GM10248 (cell line): ENCODE measurements at regions not wholly inside any gene's neighbourhood (a gene's known extent, or its start where the extent isn't known, plus 50 kb on each side); places are given as distances from the start of the nearest gene placed in this dataset.

Experiments
- CTCF ChIA-PET: fragments of 300-600 bp; sonication (Branson Sonifier 250); formaldehyde crosslinking; extraction: SDS; loops from one replicate; lab custom pipeline; 2021; ENCODE audit warnings: antibody characterized with exemption; lab: Yijun Ruan, JAX
- POLR2A ChIA-PET: fragments of 350-650 bp; sonication (Branson Sonifier 250); formaldehyde crosslinking; extraction: SDS; loops from one replicate; lab custom pipeline; 2020; ENCODE audit warnings: antibody characterized with exemption; lab: Yijun Ruan, JAX
- DNase-seq: peaks from one replicate; pipeline ENCODE4 v3.0.0; 2012; ENCODE audit errors: extremely low spot score
- TF ChIP-seq, protein P1 (sequence below): IDR thresholded peaks from 2 replicates; pipeline ENCODE4 v1.5.1; 2012; ENCODE audit warnings: mild to moderate bottlenecking, low read depth; ENCODE audit errors: extremely low read depth, missing control alignments, control extremely low read depth

DNA sequence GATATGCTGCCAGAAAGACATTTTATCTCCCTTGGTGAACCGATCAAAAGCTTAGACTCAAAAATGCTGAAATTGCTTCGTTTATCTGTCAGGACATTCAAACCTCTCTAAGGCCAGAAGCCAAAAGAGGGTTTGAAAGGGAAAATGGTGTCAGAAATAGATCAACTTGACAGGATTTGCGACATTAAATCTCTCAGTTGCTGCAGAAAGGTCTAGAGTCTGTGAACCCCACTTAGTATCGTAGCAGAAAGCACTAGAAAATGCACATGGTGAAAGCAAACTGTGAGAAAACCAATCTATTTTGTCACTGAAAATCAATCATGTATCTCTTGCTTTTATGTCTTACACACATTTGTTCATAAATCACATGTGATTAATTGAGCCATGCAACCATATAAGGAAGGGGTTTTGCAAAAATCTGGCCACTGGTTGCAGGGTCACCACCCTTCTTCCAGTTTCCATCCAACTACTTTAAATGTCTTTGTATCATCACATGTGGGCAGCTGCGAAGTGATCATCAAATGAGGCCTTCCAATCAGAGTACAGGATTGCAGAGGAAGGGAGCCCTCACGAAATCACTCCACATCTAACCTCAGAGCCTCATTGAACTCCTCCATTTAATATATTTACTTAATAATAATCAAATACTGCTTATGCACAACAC lies 347.2 kb upstream of the ANXA10 start:
- POLR2A ChIA-PET = no interaction called here
- CTCF ChIA-PET = no interaction called here
- TF ChIP-seq, protein P1, sequence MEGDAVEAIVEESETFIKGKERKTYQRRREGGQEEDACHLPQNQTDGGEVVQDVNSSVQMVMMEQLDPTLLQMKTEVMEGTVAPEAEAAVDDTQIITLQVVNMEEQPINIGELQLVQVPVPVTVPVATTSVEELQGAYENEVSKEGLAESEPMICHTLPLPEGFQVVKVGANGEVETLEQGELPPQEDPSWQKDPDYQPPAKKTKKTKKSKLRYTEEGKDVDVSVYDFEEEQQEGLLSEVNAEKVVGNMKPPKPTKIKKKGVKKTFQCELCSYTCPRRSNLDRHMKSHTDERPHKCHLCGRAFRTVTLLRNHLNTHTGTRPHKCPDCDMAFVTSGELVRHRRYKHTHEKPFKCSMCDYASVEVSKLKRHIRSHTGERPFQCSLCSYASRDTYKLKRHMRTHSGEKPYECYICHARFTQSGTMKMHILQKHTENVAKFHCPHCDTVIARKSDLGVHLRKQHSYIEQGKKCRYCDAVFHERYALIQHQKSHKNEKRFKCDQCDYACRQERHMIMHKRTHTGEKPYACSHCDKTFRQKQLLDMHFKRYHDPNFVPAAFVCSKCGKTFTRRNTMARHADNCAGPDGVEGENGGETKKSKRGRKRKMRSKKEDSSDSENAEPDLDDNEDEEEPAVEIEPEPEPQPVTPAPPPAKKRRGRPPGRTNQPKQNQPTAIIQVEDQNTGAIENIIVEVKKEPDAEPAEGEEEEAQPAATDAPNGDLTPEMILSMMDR = no peak
- no peak for DNase-seq

DNA sequence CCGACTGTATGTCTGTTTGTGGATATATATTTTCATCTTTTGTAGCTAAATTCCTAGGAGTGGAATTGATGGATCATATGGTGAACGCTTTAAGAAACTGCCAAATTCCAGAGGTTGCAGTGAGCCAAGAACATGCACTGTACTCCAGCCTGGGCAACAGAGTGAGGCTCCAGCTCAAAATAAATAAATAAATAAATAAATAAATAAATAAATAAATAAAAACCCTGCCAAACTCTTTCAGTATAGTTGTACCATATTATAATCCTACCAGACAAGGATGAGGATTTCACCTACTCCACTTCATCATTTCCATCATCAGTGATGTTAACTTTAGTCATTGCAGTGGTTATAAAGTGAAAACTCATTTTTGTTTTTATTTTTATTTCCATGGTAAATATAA lies 325.1 kb upstream of the ANXA10 start:
- TF ChIP-seq, protein P1 = no peak
- no peak for DNase-seq
- ChIA-PET POLR2A (no interaction called here), CTCF (no interaction called here)

DNA sequence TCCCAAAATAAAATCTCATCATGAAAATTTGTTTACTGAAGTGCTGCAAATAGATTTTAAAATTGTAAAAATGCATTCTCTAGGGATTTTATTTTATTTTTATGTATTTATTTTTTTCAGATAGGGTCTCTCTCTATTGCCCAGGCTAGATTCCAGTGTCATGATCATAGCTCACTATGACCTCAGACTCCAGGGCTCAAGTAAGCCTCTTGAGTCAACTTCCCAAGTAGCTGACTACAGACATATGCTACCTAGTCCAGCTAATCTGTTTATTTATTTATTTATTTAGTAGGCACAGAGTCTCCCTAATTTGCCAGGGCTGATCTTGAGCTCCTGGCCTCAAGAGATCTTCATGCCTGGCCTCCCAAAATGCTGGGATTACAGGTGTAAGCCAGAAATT lies 317.7 kb upstream of the ANXA10 start:
- ChIA-PET POLR2A (no interaction called here), CTCF (interaction anchor here (1.4 to 1.7 kb wide), 2 partner anchors 12 to 15 kb away, joined by 3 read pairs; no protein-coding TSS in a partner anchor)
- no peak for DNase-seq
- TF ChIP-seq, protein P1 = no peak

GRCh38 chr4:167775375-167775774 lies 317.0 kb upstream of the ANXA10 start:
- DNase-seq = no peak
- ChIA-PET CTCF (interaction anchor here (1.4 to 1.7 kb wide), 2 partner anchors 13 to 14 kb away, joined by 3 read pairs; no protein-coding TSS in a partner anchor), POLR2A (no interaction called here)
- TF ChIP-seq, protein P1 = no peak

DNA sequence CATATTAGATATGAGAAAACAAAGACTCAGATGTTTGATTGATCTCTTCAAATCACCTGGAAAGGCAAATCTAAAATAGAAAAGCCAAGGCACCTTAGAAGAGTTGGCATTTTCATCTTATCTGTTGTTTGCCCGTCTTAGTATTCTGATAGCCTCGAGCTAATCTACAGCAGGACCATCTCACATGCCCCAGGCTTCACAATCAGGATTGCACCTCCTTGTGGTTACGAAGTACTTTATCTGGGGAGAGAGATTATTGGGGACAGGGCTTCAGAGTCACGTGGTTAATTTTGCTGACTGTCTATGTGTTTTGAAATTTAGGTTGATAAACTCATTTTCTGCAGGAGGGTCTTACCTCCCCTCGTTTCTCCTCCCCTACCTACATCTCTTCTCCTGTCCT lies 313.1 kb upstream of the ANXA10 start:
- ChIA-PET POLR2A (no interaction called here), CTCF (no interaction called here)
- TF ChIP-seq, protein P1 = no peak
- no peak for DNase-seq

- POLR2A ChIA-PET = no interaction called here
- DNase-seq = no peak
- CTCF ChIA-PET = interaction anchor here (0.6 kb wide), 1 partner anchor 1871 kb away, joined by 3 read pairs; no protein-coding TSS in a partner anchor
- TF ChIP-seq, protein P1 = no peak
Observed at GRCh38 chr4:167779864-167780263, 312.5 kb upstream of the ANXA10 start.
